GM10266 (cell line): ENCODE measurements at regions not wholly inside any gene's neighbourhood (a gene's known extent, or its start where the extent isn't known, plus 50 kb on each side); places are given as distances from the start of the nearest gene placed in this dataset.

ENCODE experiments used
- DNase-seq: peaks from one replicate; pipeline ENCODE4 v3.0.0; 2012; ENCODE audit errors: extremely low spot score
- CTCF ChIP-seq: IDR thresholded peaks from 2 replicates; pipeline ENCODE4 v1.5.1; 2012; ENCODE audit warnings: mild to moderate bottlenecking, low read depth; ENCODE audit not compliant: control insufficient read depth, insufficient read depth; ENCODE audit errors: missing control alignments

GRCh38 chr2:167794554-167795255 lies 452.7 kb downstream of the STK39 start:
- DNase-seq, result no peak
- TF ChIP-seq CTCF, result no peak

GRCh38 chr2:167793725-167794124 lies 453.7 kb downstream of the STK39 start:
- DNase-seq, result no peak
- TF ChIP-seq CTCF, result no peak

GRCh38 chr2:167792126-167792525 lies 455.3 kb downstream of the STK39 start:
- no peak for TF ChIP-seq CTCF
- DNase-seq, result no peak

- no peak for TF ChIP-seq CTCF
- DNase-seq, result no peak
These were observed 456.5 kb downstream of the STK39 start for GRCh38 chr2:167790781-167791450.

GRCh38 chr2:167790189-167790588 lies 457.2 kb downstream of the STK39 start:
- TF ChIP-seq CTCF, result no peak
- no peak for DNase-seq

- no peak for TF ChIP-seq CTCF
- DNase-seq, result no peak
These were observed 459.8 kb downstream of the STK39 start for GRCh38 chr2:167787562-167787961.

- TF ChIP-seq CTCF, result no peak
- DNase-seq, result no peak
These were observed 460.4 kb downstream of the STK39 start for GRCh38 chr2:167787021-167787420.
